ENCODE measurements at regions not wholly inside any gene's neighbourhood (a gene's known extent, or its start where the extent isn't known, plus 50 kb on each side); places are given as distances from the start of the nearest gene placed in this dataset.
A peak's percentile ranks its signal among the peaks of the same experiment; 100 is the strongest.

DNA sequence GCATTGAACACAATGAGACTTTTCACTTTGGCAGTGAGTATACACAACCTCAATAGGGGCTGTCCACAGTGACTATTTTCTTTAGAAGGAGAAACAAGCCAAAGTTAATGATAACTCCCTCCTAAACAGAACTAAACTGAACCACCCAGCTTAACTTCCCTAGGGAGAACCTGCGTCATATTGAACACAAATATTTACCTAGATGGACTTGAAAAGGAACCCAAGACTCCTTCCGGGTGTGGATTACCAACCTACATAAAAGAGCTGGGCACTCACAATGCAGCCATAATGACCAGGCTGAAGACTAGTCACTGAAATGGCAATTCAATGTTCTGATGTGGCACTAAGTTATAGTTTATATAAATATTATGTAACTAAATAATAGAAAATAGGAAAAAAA is 160.6 kb downstream of the IBTK start (continued):
- TF ChIP-seq FOXP1 (CRISPR knock-in tag; IDR thresholded peaks at IDR 0.05; ENCODE audit: borderline replicate concordance), result no peak
- TF ChIP-seq, protein P1, sequence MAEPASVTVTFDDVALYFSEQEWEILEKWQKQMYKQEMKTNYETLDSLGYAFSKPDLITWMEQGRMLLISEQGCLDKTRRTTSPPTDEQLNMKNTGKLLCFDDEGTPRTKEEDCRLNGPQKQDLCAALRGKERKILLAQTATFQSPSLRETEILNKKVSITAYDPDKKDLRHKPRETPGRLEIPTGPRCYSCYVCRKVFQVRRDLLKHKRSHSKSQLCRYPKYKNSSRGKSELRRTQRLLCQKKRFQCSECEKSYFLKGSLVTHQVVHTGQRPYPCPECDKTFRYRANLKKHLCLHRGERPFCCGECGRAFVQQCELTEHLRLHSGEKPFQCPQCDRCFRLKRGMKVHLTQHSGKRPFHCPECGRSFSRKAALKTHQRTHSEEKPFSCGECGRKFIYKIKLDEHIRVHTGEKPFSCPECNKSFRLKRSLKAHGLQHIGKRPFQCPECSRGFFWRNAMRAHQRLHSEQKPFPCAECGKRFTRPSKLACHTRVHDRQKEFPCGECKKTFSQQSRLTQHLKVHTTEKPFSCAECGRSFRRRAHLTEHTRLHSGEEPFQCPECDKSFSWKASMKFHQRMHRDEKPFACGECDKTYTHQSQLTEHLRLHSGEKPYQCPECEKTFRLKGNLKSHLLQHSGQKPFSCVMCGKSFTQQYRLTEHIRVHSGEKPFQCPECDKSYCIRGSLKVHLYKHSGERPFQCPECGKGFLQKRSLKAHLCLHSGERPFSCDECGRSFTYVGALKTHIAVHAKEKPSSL (CRISPR knock-in tag; conservative IDR thresholded peaks at IDR 0.05), result no peak
- TF ChIP-seq, protein P2, sequence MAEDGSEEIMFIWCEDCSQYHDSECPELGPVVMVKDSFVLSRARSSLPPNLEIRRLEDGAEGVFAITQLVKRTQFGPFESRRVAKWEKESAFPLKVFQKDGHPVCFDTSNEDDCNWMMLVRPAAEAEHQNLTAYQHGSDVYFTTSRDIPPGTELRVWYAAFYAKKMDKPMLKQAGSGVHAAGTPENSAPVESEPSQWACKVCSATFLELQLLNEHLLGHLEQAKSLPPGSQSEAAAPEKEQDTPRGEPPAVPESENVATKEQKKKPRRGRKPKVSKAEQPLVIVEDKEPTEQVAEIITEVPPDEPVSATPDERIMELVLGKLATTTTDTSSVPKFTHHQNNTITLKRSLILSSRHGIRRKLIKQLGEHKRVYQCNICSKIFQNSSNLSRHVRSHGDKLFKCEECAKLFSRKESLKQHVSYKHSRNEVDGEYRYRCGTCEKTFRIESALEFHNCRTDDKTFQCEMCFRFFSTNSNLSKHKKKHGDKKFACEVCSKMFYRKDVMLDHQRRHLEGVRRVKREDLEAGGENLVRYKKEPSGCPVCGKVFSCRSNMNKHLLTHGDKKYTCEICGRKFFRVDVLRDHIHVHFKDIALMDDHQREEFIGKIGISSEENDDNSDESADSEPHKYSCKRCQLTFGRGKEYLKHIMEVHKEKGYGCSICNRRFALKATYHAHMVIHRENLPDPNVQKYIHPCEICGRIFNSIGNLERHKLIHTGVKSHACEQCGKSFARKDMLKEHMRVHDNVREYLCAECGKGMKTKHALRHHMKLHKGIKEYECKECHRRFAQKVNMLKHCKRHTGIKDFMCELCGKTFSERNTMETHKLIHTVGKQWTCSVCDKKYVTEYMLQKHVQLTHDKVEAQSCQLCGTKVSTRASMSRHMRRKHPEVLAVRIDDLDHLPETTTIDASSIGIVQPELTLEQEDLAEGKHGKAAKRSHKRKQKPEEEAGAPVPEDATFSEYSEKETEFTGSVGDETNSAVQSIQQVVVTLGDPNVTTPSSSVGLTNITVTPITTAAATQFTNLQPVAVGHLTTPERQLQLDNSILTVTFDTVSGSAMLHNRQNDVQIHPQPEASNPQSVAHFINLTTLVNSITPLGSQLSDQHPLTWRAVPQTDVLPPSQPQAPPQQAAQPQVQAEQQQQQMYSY (CRISPR knock-in tag; IDR thresholded peaks at IDR 0.05), result no peak
- TF ChIP-seq TCF7 (CRISPR knock-in tag; IDR thresholded peaks at IDR 0.05; ENCODE audit: low read depth), result no peak

DNA sequence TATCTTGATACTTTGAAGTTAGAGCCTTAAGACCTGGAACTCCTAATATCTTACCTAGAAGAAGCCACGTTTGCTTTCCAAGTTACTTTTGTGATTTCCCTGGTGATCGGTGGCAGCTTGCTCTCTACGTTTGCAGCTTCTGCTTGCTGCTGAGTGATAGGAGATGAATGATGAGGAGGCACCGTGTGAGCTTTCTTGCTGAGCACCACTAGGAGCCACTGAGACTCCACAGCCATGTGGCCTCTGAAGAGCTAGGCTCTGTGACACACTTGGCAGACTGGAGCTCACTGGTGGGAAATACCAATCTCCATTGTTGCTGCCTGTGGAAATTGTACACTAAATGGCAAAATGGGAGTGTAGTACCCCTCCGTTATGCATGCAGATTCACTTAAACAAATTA is 161.8 kb downstream of the IBTK start:
- Mint-ChIP-seq H3K27me3 (ENCODE audit: low read depth) (no peaks in the 10 kb centered on the region), H3K4me3 (no peak overlapping the region), H3K4me1 (0 out of 2 replicates have a peak, but pooled peaks cover 2% of the 10 kb centered on the region), H3K9me3 (no peaks in the 10 kb centered on the region), H3K27ac (no peak overlapping the region; the same call in 1 of the 2 replicates), H3K36me3 (no peaks in the 10 kb centered on the region)
- TF ChIP-seq, protein P3, sequence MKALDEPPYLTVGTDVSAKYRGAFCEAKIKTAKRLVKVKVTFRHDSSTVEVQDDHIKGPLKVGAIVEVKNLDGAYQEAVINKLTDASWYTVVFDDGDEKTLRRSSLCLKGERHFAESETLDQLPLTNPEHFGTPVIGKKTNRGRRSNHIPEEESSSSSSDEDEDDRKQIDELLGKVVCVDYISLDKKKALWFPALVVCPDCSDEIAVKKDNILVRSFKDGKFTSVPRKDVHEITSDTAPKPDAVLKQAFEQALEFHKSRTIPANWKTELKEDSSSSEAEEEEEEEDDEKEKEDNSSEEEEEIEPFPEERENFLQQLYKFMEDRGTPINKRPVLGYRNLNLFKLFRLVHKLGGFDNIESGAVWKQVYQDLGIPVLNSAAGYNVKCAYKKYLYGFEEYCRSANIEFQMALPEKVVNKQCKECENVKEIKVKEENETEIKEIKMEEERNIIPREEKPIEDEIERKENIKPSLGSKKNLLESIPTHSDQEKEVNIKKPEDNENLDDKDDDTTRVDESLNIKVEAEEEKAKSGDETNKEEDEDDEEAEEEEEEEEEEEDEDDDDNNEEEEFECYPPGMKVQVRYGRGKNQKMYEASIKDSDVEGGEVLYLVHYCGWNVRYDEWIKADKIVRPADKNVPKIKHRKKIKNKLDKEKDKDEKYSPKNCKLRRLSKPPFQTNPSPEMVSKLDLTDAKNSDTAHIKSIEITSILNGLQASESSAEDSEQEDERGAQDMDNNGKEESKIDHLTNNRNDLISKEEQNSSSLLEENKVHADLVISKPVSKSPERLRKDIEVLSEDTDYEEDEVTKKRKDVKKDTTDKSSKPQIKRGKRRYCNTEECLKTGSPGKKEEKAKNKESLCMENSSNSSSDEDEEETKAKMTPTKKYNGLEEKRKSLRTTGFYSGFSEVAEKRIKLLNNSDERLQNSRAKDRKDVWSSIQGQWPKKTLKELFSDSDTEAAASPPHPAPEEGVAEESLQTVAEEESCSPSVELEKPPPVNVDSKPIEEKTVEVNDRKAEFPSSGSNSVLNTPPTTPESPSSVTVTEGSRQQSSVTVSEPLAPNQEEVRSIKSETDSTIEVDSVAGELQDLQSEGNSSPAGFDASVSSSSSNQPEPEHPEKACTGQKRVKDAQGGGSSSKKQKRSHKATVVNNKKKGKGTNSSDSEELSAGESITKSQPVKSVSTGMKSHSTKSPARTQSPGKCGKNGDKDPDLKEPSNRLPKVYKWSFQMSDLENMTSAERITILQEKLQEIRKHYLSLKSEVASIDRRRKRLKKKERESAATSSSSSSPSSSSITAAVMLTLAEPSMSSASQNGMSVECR (CRISPR knock-in tag; IDR thresholded peaks at IDR 0.05; ENCODE audit: borderline replicate concordance), result no peak
- TF ChIP-seq ZNF396 (CRISPR knock-in tag; IDR thresholded peaks at IDR 0.05; ENCODE audit: borderline replicate concordance), result no peak
- ChIA-PET CTCF (interaction anchor here (0.6 to 1.1 kb wide), 3 partner anchors 10 to 186 kb away, joined by 3 read pairs; no protein-coding TSS in a partner anchor), POLR2A (no interaction called here)
- DNase-seq (ENCODE audit: low spot score), result peak; percentile 12
- peak; percentile 84 for ATAC-seq

DNA sequence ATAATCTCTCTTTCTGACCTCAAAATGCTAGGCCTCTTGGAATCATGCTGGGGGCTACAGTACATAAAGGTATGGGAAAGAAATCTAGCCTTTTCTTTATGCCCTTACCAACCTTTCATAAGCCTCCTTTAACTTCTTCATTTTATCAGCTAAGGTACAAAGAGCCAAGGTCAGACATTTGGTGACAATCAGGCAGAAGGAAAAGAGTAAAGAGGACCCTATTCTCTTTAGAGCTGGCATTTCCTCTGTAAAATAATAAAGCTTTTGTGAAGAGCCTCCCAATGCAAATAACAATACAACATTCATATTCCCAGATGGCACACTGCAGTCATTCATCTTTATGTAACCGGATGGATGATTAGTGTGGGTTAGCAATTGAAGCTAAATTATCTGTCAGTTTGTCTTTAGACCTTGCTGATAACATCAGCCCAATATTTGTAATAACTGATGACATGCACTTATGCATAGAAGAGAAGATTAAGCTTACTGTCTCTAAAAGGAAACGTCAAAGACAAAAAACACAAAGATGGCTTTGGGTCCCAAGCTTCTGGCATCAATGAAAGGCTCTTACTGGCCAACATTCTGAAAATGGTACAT is 163.1 kb downstream of the IBTK start:
- CTCF ChIA-PET, result interaction anchor here (1.0 kb wide), 1 partner anchor 44 kb away, joined by 3 read pairs; no protein-coding TSS in a partner anchor
- 0 out of 2 replicates have a peak, but pooled peaks cover 2% of the 10 kb centered on the region for H3K4me1 Mint-ChIP-seq

GRCh38 chr6:82083646-82084045 is 163.9 kb downstream of the IBTK start:
- Mint-ChIP-seq H3K9me3 (no peaks in the 10 kb centered on the region), H3K27ac (no peak overlapping the region), H3K27me3 (ENCODE audit: low read depth) (no peaks in the 10 kb centered on the region), H3K4me3 (no peak overlapping the region), H3K4me1 (0 out of 2 replicates have a peak, but pooled peaks cover 2% of the 10 kb centered on the region), H3K36me3 (no peaks in the 10 kb centered on the region)
- ChIA-PET CTCF (no interaction called here), POLR2A (no interaction called here)
- no peak for TF ChIP-seq PREB (CRISPR knock-in tag; IDR thresholded peaks at IDR 0.05; ENCODE audit: borderline replicate concordance)
- no peak for TF ChIP-seq OVOL2 (CRISPR knock-in tag; IDR thresholded peaks at IDR 0.05; ENCODE audit: borderline replicate concordance)
- TF ChIP-seq PRRX2 (CRISPR knock-in tag; IDR thresholded peaks at IDR 0.05), result no peak
- no peak for TF ChIP-seq ZBTB43 (CRISPR knock-in tag; IDR thresholded peaks at IDR 0.05)
- DNase-seq (ENCODE audit: low spot score) (no peak), ATAC-seq (no peak)

More for the DNA sequence above, 163.1 kb downstream of the IBTK start:
- no peaks in the 10 kb centered on the region for H3K36me3 Mint-ChIP-seq
- no peaks in the 10 kb centered on the region for H3K27me3 Mint-ChIP-seq (ENCODE audit: low read depth)
- ATAC-seq (no peak), DNase-seq (ENCODE audit: low spot score) (no peak)
- no peak overlapping the region for H3K27ac Mint-ChIP-seq
- H3K9me3 Mint-ChIP-seq, result no peaks in the 10 kb centered on the region
- TF ChIP-seq GABPB1 (CRISPR knock-in tag; IDR thresholded peaks at IDR 0.05) (peak; percentile 54; the same call in 1 of the 2 replicates), CREM (CRISPR knock-in tag; IDR thresholded peaks at IDR 0.05) (no peak)
- POLR2A ChIA-PET, result no interaction called here
- no peak overlapping the region for H3K4me3 Mint-ChIP-seq

Measured in WTC11 (cell line).